HepG2 (cell line): ENCODE measurements at regions not wholly inside any gene's neighbourhood (a gene's known extent, or its start where the extent isn't known, plus 50 kb on each side); places are given as distances from the start of the nearest gene placed in this dataset.

Experiments used
- ATAC-seq: fragments of 200-7000 bp; cut with Tn5 transposase; 3 replicates; pipeline ENCODE4 v1.9.1; 2020; ENCODE audit warnings: mild to moderate bottlenecking, moderate library complexity
- BruUV-seq: library from RNA; stranded (reverse); fragments of 400-500 nt; replicated peaks from 2 replicates; lab custom pipeline; 2021; lab: Mats Ljungman, UMichigan
- CTCF ChIA-PET: fragments of 300-600 bp; formaldehyde crosslinking; extraction: SDS; loops from one replicate; lab custom pipeline; 2021; ENCODE audit warnings: low total read pairs, inconsistent platforms, low intra/inter-chr PET ratio; lab: Yijun Ruan, JAX
- POLR2A ChIA-PET: fragments of 350-600 bp; sonication (Branson Sonifier 250); formaldehyde crosslinking; loops from one replicate; lab custom pipeline; 2020; ENCODE audit warnings: antibody characterized with exemption, inconsistent platforms; lab: Yijun Ruan, JAX
- DNase-seq: peaks from one replicate; pipeline ENCODE4 v3.0.0-alpha.2; 2015; ENCODE audit warnings: low spot score
- FAIRE-seq: peaks from 3 replicates; lab custom pipeline; 2011; peaks lifted over from hg19 to GRCh38; lab: Jason Lieb, UNC
- H2AFZ ChIP-seq: one replicate; pipeline ENCODE4 v1.6.1; 2011; ENCODE audit warnings: low read length, inconsistent platforms
- H3K27ac ChIP-seq: fragments of 300-600 bp; 3 replicates; pipeline ENCODE4 v1.8.0; 2011; ENCODE audit warnings: mixed run types, mild to moderate bottlenecking, mixed read lengths, low read length, inconsistent platforms; ENCODE audit not compliant: insufficient read depth; ENCODE audit errors: extremely low read length
- H3K27me3 ChIP-seq, 2 experiments: fragments of 200-600 bp in 1 of 2; 2 replicates in 1 of 2; 3 replicates in 1 of 2; pipeline versions ENCODE4 v1.6.0 to v1.8.0; 2011; ENCODE audit warnings: low read length in 2 of 2, mild to moderate bottlenecking in 2 of 2, moderate library complexity in 2 of 2, inconsistent platforms in 1 of 2; ENCODE audit not compliant: insufficient read depth in 2 of 2, control insufficient read depth in 1 of 2
- H3K36me3 ChIP-seq, 2 experiments: fragments of 200-600 bp in 1 of 2; replicated peaks in 1 of 2; 2 replicates in 1 of 2; 3 replicates in 1 of 2; pipeline versions ENCODE4 v1.5.1 to v1.8.0; 2011; ENCODE audit warnings: low read length in 2 of 2, inconsistent platforms in 1 of 2; ENCODE audit not compliant: insufficient read depth in 2 of 2, control insufficient read depth in 1 of 2
- H3K4me1 ChIP-seq: 2 replicates; pipeline ENCODE4 v1.5.1; 2012; ENCODE audit warnings: low read length, inconsistent platforms; ENCODE audit not compliant: insufficient read depth
- H3K4me2 ChIP-seq: 2 replicates; pipeline ENCODE4 v1.6.0; 2011; ENCODE audit warnings: low read depth, low read length, inconsistent platforms
- H3K4me3 ChIP-seq, 3 experiments: fragments of 200-600 bp in 1 of 3; sonication (generic), shearing (Covaris generic) in 1 of 3; replicated peaks in 1 of 3; 2 replicates each; pipeline ENCODE4 v1.5.1; 2011 to 2016; ENCODE audit warnings: low read length in 3 of 3, inconsistent platforms in 2 of 3, low read depth in 2 of 3, mild to moderate bottlenecking in 2 of 3, control low read depth in 1 of 3, mixed read lengths in 1 of 3; ENCODE audit not compliant: insufficient read depth in 1 of 3
- H3K79me2 ChIP-seq: one replicate; pipeline ENCODE4 v1.6.1; 2011; ENCODE audit warnings: low read length, inconsistent platforms; ENCODE audit not compliant: insufficient read depth
- H3K9ac ChIP-seq: 2 replicates; pipeline ENCODE4 v1.6.0; 2011; ENCODE audit warnings: mild to moderate bottlenecking, low read depth, low read length, inconsistent platforms; ENCODE audit not compliant: insufficient read depth
- H3K9me3 ChIP-seq: 2 replicates; pipeline ENCODE4 v1.5.1; 2012; ENCODE audit warnings: mild to moderate bottlenecking, low read length
- H4K20me1 ChIP-seq: 2 replicates; pipeline ENCODE4 v1.6.0; 2011; ENCODE audit warnings: inconsistent platforms, mild to moderate bottlenecking, low read length, moderate library complexity; ENCODE audit not compliant: insufficient read depth
- ETV6 ChIP-seq: sonication (generic); formaldehyde crosslinking; conservative IDR thresholded peaks from 2 replicates; pipeline ENCODE4 v1.4.0; 2020; ENCODE audit warnings: missing genetic modification reagents
- IKZF1 ChIP-seq: fragments of 450-650 bp; IDR thresholded peaks from 2 replicates; pipeline ENCODE4 v1.7.1; 2016
- NCOR1 ChIP-seq: fragments of 200-600 bp; sonication (generic); IDR thresholded peaks from 2 replicates; pipeline ENCODE4 v1.7.0; 2017; ENCODE audit warnings: antibody characterized with exemption, low read length, borderline replicate concordance
- NFYC ChIP-seq: IDR thresholded peaks from 2 replicates; pipeline ENCODE4 v1.6.1; 2016; ENCODE audit warnings: missing genetic modification reagents, missing compliant biosample characterization
- POLR2AphosphoS5 ChIP-seq: IDR thresholded peaks from 2 replicates; pipeline ENCODE4 v1.6.1; 2012; ENCODE audit warnings: low read depth, low read length
- RBAK ChIP-seq: sonication (generic); formaldehyde crosslinking; IDR thresholded peaks from 2 replicates; pipeline ENCODE4 v1.5.1; 2020; ENCODE audit warnings: mild to moderate bottlenecking, missing genetic modification reagents
- SAP130 ChIP-seq: IDR thresholded peaks from 2 replicates; pipeline ENCODE4 v1.6.1; 2016; ENCODE audit warnings: low read depth
- SKI ChIP-seq: fragments of 450-650 bp; IDR thresholded peaks from one replicate; pipeline ENCODE4 v1.6.1; 2018; ENCODE audit warnings: mild to moderate bottlenecking; ENCODE audit not compliant: partially characterized antibody
- ZFX ChIP-seq: sonication (generic); formaldehyde crosslinking; IDR thresholded peaks from 2 replicates; pipeline ENCODE4 v1.4.0; 2020; ENCODE audit warnings: mild to moderate bottlenecking, low read depth, missing genetic modification reagents, moderate library complexity
- ZNF253 ChIP-seq: sonication (generic); formaldehyde crosslinking; IDR thresholded peaks from 2 replicates; pipeline ENCODE4 v1.8.0; 2022; ENCODE audit warnings: mild to moderate bottlenecking, missing genetic modification reagents, borderline replicate concordance
- ZNF468 ChIP-seq: sonication (generic); formaldehyde crosslinking; IDR thresholded peaks from 2 replicates; pipeline ENCODE4 v1.8.0; 2022; ENCODE audit warnings: mild to moderate bottlenecking, moderate library complexity, missing genetic modification reagents
- ZSCAN12 ChIP-seq: sonication (generic); formaldehyde crosslinking; IDR thresholded peaks from 2 replicates; pipeline ENCODE4 v1.9.0; 2021; ENCODE audit warnings: mild to moderate bottlenecking, missing genetic modification reagents
- WGBS: methylation state at CpG from one replicate; pipeline ENCODE4 v1.1.6; 2017; ENCODE audit warnings: low lambda C conversion rate; 5-methylcytosine and 5-hydroxymethylcytosine counted together
- in situ Hi-C: cut with HindIII; loops from 2 replicates; pipeline ENCODE4 v1.10.0; 2017; ENCODE audit warnings: low pct_unique_long_range_greater_than_20kb; ENCODE audit not compliant: extremely low pct_ligation_motif_present
- intact Hi-C: fragments of 100-400 bp; cut with micrococcal nuclease; formaldehyde crosslinking; loops from one replicate; pipeline ENCODE4 v1.10.0; 2022; ENCODE audit not compliant: unreplicated experiment
- TF ChIP-seq, protein P1 (sequence below): sonication (generic); formaldehyde crosslinking; conservative IDR thresholded peaks from 2 replicates; pipeline ENCODE4 v1.4.0; 2020; ENCODE audit warnings: missing genetic modification reagents
- TF ChIP-seq, protein P2 (sequence below): sonication (generic); formaldehyde crosslinking; conservative IDR thresholded peaks from 2 replicates; pipeline ENCODE4 v1.4.0; 2020; ENCODE audit warnings: mild to moderate bottlenecking, missing genetic modification reagents, moderate library complexity
- TF ChIP-seq, protein P3 (sequence below): sonication (generic); formaldehyde crosslinking; IDR thresholded peaks from 2 replicates; pipeline ENCODE4 v1.8.0; 2022; ENCODE audit warnings: mild to moderate bottlenecking, missing genetic modification reagents, moderate library complexity

DNA sequence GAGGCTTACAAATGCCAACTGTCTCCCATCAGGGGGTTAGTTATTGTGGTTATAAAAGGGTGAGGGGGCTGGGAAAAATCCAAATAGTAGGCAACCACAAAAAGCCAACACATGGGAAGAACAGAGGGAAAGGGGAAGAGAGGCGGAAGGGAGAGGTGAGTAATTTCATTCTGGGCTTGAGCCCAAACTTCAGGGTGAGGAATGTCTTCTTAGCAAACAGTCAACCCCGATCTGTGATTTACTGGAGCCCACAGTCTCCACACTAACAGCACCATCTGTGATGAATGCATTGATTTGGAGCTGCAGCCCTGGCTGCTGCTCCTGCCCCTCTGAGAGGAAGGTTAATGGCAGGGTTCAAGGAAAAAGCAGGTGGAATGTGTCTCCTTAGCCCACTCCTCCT is 162.2 kb upstream of the GPR101 start:
- POLR2A ChIA-PET = no interaction called here
- no peak for ATAC-seq
- H4K20me1 ChIP-seq = no peaks in the 10 kb centered on the region
- H2AFZ ChIP-seq = no peak overlapping the region
- BruUV-seq = no TSS peak
- no peak for TF ChIP-seq SAP130
- no peak for TF ChIP-seq IKZF1
- TF ChIP-seq, protein P1, sequence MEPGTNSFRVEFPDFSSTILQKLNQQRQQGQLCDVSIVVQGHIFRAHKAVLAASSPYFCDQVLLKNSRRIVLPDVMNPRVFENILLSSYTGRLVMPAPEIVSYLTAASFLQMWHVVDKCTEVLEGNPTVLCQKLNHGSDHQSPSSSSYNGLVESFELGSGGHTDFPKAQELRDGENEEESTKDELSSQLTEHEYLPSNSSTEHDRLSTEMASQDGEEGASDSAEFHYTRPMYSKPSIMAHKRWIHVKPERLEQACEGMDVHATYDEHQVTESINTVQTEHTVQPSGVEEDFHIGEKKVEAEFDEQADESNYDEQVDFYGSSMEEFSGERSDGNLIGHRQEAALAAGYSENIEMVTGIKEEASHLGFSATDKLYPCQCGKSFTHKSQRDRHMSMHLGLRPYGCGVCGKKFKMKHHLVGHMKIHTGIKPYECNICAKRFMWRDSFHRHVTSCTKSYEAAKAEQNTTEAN = no peak
- no peak for TF ChIP-seq ZNF253 (CRISPR knock-in tag)
- TF ChIP-seq SKI = no peak
- TF ChIP-seq, protein P2, sequence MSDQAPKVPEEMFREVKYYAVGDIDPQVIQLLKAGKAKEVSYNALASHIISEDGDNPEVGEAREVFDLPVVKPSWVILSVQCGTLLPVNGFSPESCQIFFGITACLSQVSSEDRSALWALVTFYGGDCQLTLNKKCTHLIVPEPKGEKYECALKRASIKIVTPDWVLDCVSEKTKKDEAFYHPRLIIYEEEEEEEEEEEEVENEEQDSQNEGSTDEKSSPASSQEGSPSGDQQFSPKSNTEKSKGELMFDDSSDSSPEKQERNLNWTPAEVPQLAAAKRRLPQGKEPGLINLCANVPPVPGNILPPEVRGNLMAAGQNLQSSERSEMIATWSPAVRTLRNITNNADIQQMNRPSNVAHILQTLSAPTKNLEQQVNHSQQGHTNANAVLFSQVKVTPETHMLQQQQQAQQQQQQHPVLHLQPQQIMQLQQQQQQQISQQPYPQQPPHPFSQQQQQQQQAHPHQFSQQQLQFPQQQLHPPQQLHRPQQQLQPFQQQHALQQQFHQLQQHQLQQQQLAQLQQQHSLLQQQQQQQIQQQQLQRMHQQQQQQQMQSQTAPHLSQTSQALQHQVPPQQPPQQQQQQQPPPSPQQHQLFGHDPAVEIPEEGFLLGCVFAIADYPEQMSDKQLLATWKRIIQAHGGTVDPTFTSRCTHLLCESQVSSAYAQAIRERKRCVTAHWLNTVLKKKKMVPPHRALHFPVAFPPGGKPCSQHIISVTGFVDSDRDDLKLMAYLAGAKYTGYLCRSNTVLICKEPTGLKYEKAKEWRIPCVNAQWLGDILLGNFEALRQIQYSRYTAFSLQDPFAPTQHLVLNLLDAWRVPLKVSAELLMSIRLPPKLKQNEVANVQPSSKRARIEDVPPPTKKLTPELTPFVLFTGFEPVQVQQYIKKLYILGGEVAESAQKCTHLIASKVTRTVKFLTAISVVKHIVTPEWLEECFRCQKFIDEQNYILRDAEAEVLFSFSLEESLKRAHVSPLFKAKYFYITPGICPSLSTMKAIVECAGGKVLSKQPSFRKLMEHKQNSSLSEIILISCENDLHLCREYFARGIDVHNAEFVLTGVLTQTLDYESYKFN (CRISPR knock-in tag) = no peak
- TF ChIP-seq ZNF468 (CRISPR knock-in tag) = no peak
- TF ChIP-seq ZSCAN12 (CRISPR knock-in tag) = no peak
- TF ChIP-seq RBAK (CRISPR knock-in tag) = no peak
- no peak for TF ChIP-seq ETV6 (CRISPR knock-in tag)
- TF ChIP-seq NFYC (CRISPR knock-in tag) = no peak
- no peak for TF ChIP-seq ZFX (CRISPR knock-in tag)
- TF ChIP-seq POLR2AphosphoS5 = no peak
- TF ChIP-seq, protein P3, sequence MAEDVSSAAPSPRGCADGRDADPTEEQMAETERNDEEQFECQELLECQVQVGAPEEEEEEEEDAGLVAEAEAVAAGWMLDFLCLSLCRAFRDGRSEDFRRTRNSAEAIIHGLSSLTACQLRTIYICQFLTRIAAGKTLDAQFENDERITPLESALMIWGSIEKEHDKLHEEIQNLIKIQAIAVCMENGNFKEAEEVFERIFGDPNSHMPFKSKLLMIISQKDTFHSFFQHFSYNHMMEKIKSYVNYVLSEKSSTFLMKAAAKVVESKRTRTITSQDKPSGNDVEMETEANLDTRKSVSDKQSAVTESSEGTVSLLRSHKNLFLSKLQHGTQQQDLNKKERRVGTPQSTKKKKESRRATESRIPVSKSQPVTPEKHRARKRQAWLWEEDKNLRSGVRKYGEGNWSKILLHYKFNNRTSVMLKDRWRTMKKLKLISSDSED (CRISPR knock-in tag) = no peak
- TF ChIP-seq NCOR1 = no peak
- TF ChIP-seq, all 625 proteins: peak for 0
- DNase-seq = no peak
- intact Hi-C loops (loop anchor here (2.0 kb wide), 1 partner anchor 241 kb away; no protein-coding TSS in a partner anchor), in situ Hi-C loops (loop anchor here (10.0 kb wide), 1 partner anchor 241 kb away; no protein-coding TSS in a partner anchor)
- Histone ChIP-seq H3K79me2 (no peaks in the 10 kb centered on the region), H3K9ac (no peak overlapping the region), H3K4me3 (no peak overlapping the region), H3K4me2 (no peak overlapping the region), H3K27ac (no peak overlapping the region), H3K36me3 (no peaks in the 10 kb centered on the region), H3K27me3 (no peaks in the 10 kb centered on the region), H3K4me1 (no peaks in the 10 kb centered on the region), H3K9me3 (no peaks in the 10 kb centered on the region)
- FAIRE-seq = no peak
- CTCF ChIA-PET = no interaction called here
- WGBS = 0% methylated on average over 1 of the region's 2 CpGs
